ENCODE measurements at regions not wholly inside any gene's neighbourhood (a gene's known extent, or its start where the extent isn't known, plus 50 kb on each side); places are given as distances from the start of the nearest gene placed in this dataset.

- TF ChIP-seq, protein P1, sequence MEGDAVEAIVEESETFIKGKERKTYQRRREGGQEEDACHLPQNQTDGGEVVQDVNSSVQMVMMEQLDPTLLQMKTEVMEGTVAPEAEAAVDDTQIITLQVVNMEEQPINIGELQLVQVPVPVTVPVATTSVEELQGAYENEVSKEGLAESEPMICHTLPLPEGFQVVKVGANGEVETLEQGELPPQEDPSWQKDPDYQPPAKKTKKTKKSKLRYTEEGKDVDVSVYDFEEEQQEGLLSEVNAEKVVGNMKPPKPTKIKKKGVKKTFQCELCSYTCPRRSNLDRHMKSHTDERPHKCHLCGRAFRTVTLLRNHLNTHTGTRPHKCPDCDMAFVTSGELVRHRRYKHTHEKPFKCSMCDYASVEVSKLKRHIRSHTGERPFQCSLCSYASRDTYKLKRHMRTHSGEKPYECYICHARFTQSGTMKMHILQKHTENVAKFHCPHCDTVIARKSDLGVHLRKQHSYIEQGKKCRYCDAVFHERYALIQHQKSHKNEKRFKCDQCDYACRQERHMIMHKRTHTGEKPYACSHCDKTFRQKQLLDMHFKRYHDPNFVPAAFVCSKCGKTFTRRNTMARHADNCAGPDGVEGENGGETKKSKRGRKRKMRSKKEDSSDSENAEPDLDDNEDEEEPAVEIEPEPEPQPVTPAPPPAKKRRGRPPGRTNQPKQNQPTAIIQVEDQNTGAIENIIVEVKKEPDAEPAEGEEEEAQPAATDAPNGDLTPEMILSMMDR (IDR thresholded peaks at IDR 0.05) = no peak
- TF ChIP-seq POLR2AphosphoS5 (IDR thresholded peaks at IDR 0.05) = no peak
- TF ChIP-seq EP300 (IDR thresholded peaks at IDR 0.05) = no peak
- no peak for TF ChIP-seq POLR2A (IDR thresholded peaks at IDR 0.05)
These were observed 512.0 kb upstream of the PCDH20 start for GRCh38 chr13:61927648-61928047.

Data from suprapubic skin (tissue), 4 donors.